ENCODE measurements at regions not wholly inside any gene's neighbourhood (a gene's known extent, or its start where the extent isn't known, plus 50 kb on each side); places are given as distances from the start of the nearest gene placed in this dataset.

DNA sequence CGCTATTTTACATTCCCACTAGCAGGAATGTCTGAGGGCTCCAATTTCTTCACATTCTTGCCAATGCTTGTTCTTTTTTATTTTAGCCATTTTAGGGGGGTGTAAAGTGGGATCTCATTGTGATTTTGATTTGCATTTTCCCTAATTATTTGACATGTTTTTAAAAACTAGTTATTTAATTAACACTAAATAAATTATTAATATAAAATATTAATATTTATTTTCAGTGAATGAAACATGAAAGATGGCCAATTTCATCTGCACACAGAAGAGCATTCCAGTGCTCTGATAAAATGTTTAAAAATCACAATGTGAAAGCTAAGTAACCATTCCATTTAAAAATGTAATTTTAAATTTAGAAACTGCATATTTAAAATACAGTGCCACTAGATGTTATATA lies 322.2 kb upstream of the ZNF521 start:
- TF ChIP-seq GATA2 (IDR thresholded peaks at IDR 0.05; ENCODE audit: low read depth, low read length) (no peak), GATA3 (IDR thresholded peaks at IDR 0.05; ENCODE audit: low read depth, low read length) (no peak)

Measured in SH-SY5Y (cell line).